ENCODE measurements at regions not wholly inside any gene's neighbourhood (a gene's known extent, or its start where the extent isn't known, plus 50 kb on each side); places are given as distances from the start of the nearest gene placed in this dataset.

DNA sequence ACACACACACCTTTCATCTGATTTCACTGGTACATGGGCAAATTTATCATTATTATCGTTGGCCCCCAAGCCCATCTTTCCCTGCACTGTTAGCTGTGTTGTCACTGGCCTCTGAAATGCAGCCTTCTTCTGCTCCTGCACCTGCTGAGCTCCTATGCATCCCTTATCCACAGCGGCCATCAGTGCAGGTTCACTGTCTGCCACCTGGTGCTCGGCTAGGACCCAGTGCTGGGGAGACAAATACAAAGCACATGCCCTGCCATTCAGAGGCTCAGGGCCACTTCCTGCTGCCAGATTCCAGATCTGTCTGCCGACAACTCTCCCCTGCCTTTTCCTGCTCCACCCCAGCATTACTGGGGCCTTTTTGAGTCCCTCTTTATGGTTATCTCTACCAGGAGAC, 1205.4 kb downstream of the TBC1D22A start:
- no peak for DNase-seq

- DNase-seq: no peak
Observed at GRCh38 chr22:47966316-47966715, 1203.9 kb downstream of the TBC1D22A start.

GRCh38 chr22:47965896-47966295, 1203.4 kb downstream of the TBC1D22A start:
- no peak for DNase-seq

DNA sequence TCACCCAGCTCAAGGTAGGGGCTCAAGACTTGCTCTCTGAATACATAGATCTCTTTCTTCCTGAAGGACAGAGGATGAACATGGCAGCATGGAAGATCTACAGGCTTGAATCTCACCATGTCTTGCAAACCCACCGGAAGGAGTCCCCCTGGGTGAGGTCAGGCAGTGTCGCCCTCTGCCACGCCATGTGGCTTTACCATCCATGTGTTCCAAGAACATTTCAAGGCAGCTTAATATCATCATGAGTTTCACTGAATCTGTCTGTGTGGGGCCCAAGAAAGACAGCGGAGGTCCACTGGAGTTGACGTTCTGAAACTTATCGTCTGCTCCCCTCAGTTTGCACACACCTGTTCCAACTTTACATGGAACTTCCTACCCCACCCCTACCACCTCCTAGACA, 1202.6 kb downstream of the TBC1D22A start:
- DNase-seq: no peak

- no peak for DNase-seq
Observed at GRCh38 chr22:47963660-47964059, 1201.2 kb downstream of the TBC1D22A start.

- no peak for DNase-seq
Observed at GRCh38 chr22:47957649-47958048, 1195.2 kb downstream of the TBC1D22A start.

DNA sequence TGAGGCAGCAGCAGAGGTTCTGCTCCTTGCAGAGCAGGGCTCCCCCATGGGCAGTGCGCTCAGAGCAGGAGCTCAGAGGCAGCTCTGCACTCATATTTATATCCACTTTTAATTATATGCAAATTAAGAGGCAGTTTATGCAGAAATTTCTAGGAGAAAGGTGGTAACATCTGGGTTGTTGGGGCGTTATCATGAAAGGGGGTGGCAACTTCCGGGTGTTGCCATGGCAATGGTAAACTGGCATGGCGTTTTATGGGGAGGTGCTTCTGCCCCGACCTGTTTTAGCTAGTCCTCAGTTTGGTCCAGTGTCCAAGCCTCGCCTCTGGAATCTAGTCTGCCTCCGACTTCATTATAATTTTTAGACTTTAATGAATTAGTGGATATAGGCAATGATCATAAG, 1191.7 kb downstream of the TBC1D22A start:
- no peak for DNase-seq

DNA sequence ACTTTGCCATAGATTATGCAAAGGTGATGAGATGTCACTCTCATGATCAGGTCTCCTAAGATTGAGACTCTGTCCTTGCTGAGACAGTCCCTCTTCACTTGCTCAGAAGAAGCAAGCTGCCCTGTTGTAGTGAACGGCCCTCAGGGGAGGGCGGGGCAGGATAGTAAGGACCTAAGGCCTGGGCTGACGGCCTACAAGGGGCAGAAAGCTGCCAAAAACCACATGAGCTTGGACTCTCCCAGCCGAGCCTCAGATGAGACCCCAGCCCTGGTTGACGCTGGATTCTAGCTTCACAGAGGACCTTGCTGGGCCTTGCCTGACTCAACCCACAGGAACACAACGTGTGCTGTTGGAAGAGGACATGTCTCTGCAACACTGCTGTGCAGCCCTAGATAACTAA, 1182.5 kb downstream of the TBC1D22A start:
- no peak for DNase-seq

DNA sequence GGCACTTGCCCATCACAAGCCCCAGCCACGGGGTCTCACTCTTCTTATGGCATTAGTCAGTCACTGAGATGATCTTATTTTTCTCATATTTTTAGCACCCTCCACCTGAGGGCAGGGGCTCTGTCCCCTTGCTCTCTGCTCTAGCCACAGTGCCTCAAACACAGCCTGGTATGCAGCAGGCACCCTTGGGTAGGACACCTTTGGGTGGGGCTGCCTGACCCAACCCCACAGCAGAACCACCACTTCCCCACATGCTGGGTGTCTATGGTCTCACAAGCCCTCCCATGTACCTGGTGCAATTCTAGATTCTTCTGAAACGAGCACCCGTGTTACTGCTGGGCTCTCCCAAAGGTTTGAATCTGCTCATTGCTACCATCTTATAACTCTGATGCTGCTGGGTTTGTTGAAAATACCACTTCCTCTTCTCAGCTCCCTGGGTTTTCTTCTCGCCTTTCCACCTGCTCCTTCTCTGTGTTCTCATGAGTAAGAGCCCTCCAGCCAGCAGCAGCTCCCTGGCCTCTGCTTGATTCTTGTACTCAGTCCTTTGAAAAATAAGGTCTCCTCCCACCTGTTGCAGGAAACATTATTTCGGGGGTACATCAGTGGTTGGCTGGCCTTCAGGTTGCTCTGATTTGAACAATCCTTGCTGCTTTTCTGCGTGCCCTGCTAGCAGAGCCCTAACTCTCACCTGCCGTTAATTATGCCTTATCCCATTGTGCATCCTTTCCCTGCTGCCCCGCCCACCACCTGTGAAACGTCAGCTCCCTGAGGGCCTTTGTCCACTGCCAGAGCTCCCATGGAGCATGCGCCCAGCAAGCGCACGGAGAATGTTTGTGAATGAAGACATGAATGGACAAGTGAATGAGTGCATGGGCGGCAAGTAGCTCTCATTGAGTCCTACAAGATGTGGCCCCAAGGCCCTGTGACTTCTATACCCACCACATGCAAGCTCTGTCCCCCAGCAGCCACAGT, 1181.6 kb downstream of the TBC1D22A start:
- no peak for DNase-seq

DNA sequence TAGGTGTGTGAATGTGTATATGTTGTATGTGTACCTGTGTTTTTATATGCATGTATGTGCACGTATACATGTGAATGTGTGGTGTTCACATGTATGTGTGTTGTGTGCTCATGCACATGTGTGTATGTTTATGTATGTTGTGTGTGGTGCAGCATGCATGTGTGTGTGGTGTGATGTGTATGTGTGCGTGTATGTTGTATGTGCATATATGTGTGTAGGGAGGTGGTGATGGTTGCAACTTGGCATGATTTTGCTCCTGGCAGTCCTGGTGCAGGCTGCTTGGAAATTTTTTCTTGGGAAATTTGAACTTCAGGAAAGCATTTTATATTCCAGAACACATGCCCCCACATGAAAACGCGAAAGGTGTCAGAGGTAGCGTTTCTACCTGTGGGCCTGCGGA, 1177.8 kb downstream of the TBC1D22A start:
- no peak for DNase-seq

DNA sequence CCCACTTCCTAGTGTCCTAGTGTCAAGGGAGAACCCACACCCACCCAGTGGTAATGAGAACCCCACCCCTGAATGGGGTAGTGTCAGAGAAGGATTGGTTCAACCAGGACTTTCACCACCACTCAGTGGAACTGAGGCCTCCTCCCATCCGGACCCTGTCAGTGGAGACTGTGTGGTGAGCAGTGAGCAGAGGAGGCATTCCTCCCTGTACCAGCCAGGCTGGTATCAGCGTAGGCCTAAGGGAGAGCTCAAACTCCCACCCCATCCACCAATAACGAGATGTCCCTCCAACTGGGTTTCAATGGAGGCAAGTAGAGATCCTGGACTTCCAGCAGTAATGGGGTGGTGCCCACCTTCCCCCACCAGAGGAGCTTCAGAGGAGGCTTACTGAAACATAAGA, 1171.4 kb downstream of the TBC1D22A start:
- DNase-seq: no peak

DNA sequence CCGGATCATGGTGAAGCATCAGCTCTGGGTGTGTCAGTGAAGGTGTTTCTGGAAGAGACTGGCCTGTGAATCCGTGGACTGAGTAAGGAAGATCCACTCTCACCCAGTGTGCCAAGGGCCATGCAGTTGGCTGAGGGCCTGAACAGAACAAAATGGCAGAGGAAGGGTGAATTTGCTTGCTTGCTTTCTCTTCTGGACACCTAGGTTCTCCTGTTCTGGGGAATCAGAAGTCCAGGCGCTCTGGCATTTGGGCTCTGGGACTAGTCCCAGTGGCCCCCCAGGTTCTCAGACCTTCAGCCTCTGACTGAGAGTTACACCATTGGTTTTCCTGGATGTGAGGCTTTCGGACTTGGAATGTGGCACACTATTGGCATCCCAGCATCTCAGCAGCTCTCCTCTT, 1170.8 kb downstream of the TBC1D22A start:
- DNase-seq: no peak

- DNase-seq: no peak
Observed at GRCh38 chr22:47929646-47930185, 1167.3 kb downstream of the TBC1D22A start.

GRCh38 chr22:47929073-47929472, 1166.6 kb downstream of the TBC1D22A start:
- no peak for DNase-seq

GRCh38 chr22:47928631-47929030, 1166.2 kb downstream of the TBC1D22A start:
- DNase-seq: no peak

GRCh38 chr22:47927648-47928210, 1165.3 kb downstream of the TBC1D22A start:
- no peak for DNase-seq

DNA sequence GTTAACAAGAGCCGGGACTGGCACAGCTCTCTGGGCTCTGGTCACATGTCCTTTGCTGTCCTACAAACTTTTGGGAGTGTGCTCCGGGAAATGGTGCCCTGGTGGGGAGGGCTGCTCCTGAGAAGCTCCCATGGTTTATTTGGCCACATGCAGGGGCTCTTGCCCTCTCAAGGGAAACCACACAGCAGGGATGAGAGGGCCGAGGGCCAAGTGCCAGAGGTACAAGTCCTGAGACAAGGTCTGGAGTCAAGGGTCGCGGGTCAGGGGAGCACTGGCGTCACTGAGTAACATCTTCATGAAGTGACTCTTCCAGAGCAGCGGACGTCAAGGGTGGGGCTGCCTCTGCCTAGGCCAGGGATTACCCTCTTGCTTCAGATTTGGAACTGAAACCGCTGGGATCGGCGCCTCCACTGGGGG, 1160.6 kb downstream of the TBC1D22A start:
- no peak for DNase-seq

GRCh38 chr22:47921906-47922305, 1159.5 kb downstream of the TBC1D22A start:
- DNase-seq: no peak

DNA sequence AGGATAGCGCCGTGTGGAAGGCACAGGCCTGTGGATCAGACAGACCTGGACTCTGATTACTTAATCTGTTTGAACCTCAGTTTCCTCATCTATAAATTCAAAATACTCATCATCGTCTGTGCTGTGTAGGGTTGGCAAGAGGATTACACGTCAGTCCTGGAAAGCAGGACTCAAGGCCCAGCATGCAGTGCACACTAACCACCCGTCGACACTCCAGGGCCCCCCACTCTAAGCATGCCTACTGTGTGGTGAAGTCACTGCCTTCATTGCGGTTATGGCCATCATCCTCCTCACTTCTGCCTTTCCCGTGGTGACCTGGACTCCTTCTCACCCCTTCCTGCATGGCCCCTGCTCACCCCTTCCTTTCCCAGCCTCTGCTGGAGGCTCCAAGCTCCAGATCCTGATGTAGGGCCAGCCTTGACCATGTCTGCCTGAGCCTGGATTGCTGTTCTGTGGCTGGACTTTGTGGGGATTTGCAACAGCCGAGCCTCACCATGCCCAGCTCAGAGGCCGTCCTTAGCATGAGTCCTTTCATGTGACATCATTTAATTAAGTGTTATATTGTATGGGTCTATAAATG, 1158.0 kb downstream of the TBC1D22A start:
- no peak for DNase-seq

- DNase-seq: no peak
Observed at GRCh38 chr22:47919893-47920292, 1157.4 kb downstream of the TBC1D22A start.

DNA sequence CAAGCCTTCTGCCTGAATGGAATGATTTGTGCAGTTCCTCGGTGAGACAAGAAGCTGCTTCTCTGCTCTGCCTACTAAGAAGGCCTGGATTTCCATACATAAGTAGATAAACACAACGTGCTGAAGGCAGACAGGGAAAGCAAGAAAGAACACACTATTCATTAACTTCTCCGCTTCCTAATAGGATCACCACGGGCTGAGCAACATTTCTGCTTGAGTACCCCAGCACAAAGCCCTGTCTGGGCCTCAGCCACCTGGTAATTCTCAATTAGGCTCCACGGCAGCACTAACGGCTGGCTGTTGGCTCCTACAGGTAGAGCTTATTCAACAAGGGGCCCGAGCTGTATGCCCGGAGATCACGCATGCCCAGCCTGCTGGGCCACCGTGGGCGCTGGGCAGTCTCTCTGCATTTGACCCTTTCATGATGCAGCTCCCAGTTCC, 1156.6 kb downstream of the TBC1D22A start:
- no peak for DNase-seq

DNA sequence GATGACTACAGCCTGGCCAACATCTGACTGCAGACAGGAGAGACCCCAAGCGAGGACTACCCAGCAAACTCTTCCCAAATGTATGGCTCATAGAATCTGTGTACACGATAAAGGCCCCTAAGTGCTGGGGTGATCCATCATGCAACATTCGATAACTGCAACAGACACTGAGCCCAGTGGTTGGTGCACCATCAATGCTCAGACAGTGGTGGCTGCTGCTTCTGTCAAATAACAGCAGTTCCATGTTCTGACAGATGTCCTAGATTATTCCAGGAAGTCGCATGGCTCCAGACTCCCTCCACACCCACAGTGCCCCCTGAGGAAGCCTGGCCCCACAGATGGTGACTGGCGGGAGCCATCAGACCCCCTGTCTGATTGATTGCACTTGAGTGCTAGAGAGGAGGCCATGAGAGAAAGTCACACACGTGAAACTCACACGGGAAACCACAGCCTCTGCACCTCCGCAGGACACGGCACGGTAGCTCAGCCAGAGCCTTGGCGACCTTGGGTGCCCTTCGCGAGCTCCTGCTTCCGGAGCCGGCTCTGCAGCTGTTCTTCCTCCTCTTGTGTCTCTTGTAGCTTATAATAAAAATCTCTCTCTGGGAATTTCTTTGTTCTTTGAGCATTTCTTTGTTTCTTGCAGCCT, 1155.9 kb downstream of the TBC1D22A start:
- DNase-seq: no peak

DNA sequence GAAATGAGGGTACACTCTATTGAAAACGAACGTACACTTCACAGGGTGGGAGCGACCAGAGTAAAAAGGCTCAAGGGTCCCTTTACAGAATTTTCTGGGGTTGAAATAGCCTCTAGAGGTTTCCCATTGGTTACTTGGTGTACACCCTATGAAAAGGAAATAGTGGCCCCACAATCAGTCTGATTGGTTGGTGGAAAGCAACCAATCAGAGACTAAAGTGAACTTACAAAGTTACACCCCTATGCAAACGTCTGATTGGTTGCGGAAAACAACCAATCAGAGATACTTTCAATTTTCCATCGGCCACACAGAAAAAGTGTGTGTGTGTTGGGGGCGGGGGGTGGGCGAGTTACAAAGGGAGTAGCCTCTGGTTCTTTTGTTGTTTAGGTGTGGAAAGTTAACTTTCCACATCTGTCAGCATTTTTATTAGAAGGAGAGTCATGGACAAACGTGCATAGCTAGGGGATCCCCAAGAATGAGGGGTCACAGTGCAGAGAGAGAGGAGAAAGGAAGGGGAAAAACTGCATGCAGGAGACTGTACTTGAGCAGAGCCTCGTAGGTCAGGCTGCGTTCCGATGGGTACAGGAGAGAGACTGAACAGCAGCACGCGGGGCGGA, 1152.1 kb downstream of the TBC1D22A start:
- no peak for DNase-seq
